Caco-2 (cell line): ENCODE measurements at regions not wholly inside any gene's neighbourhood (a gene's known extent, or its start where the extent isn't known, plus 50 kb on each side); places are given as distances from the start of the nearest gene placed in this dataset.

Experiments used
- BruUV-seq: library from RNA; stranded (reverse); fragments of 400-500 nt; replicated peaks from 2 replicates; lab custom pipeline; 2021; lab: Mats Ljungman, UMichigan
- CTCF ChIA-PET: fragments of 300-600 bp; sonication (Branson Sonifier 250); formaldehyde crosslinking; loops from one replicate; lab custom pipeline; 2022; ENCODE audit warnings: antibody characterized with exemption; lab: Charles Lee
- POLR2A ChIA-PET: fragments of 300-600 bp; sonication (Branson Sonifier 250); formaldehyde crosslinking; loops from one replicate; lab custom pipeline; 2022; ENCODE audit warnings: antibody characterized with exemption; lab: Charles Lee
- DNase-seq, 2 experiments: peaks; one replicate each; pipeline versions ENCODE4 v3.0.0 to v3.0.0-alpha.2; 2020 to 2022
- H3K27me3 ChIP-seq: replicated peaks from 2 replicates; pipeline ENCODE4 v1.6.0; 2011; ENCODE audit warnings: low read length; ENCODE audit not compliant: control insufficient read depth, insufficient read depth
- H3K36me3 ChIP-seq: 2 replicates; pipeline ENCODE4 v1.5.1; 2011; ENCODE audit warnings: low read length; ENCODE audit not compliant: control insufficient read depth, insufficient read depth
- H3K4me1 ChIP-seq: fragments of 250-450 bp; sonication (Bioruptor Pico); 2 replicates; pipeline ENCODE4 v1.5.1; 2020; ENCODE audit warnings: mild to moderate bottlenecking
- H3K4me3 ChIP-seq: 2 replicates; pipeline ENCODE4 v1.5.1; 2011; ENCODE audit warnings: low read depth, mild to moderate bottlenecking, control low read depth, low read length
- H3K9me3 ChIP-seq: fragments of 250-450 bp; sonication (Bioruptor Pico); 2 replicates; pipeline ENCODE4 v1.5.1; 2020; ENCODE audit warnings: mild to moderate bottlenecking, moderate library complexity
- H3K27ac Mint-ChIP-seq: one replicate; pipeline ENCODE4 v1.8.0; 2022; ENCODE audit warnings: mixed read lengths; ENCODE audit not compliant: unreplicated experiment
- H3K27me3 Mint-ChIP-seq: one replicate; pipeline ENCODE4 v1.8.0; 2022; ENCODE audit warnings: mixed read lengths; ENCODE audit not compliant: insufficient read depth, unreplicated experiment
- H3K36me3 Mint-ChIP-seq: one replicate; pipeline ENCODE4 v1.8.0; 2022; ENCODE audit warnings: mild to moderate bottlenecking, mixed read lengths; ENCODE audit not compliant: insufficient read depth, unreplicated experiment
- H3K4me1 Mint-ChIP-seq: one replicate; pipeline ENCODE4 v1.8.0; 2022; ENCODE audit warnings: low read depth, mixed read lengths; ENCODE audit not compliant: unreplicated experiment
- H3K4me3 Mint-ChIP-seq: one replicate; pipeline ENCODE4 v1.8.0; 2022; ENCODE audit warnings: mild to moderate bottlenecking, moderate library complexity, mixed read lengths; ENCODE audit not compliant: unreplicated experiment
- H3K9me3 Mint-ChIP-seq: one replicate; pipeline ENCODE4 v1.8.0; 2022; ENCODE audit warnings: mixed read lengths; ENCODE audit not compliant: unreplicated experiment
- CTCF ChIP-seq, 2 experiments: fragments of 200-600 bp in 1 of 2; IDR thresholded peaks; 1 replicate in 1 of 2; 2 replicates in 1 of 2; pipeline versions ENCODE4 v1.5.1 to v1.8.0; 2011 to 2022; ENCODE audit warnings: antibody characterized with exemption in 1 of 2, control low read depth in 1 of 2, inconsistent platforms in 1 of 2, low read depth in 1 of 2, low read length in 1 of 2, mild to moderate bottlenecking in 1 of 2, moderate library complexity in 1 of 2; ENCODE audit not compliant: insufficient read depth in 1 of 2, severe bottlenecking in 1 of 2, unreplicated experiment in 1 of 2
- intact Hi-C: fragments of 100-400 bp; cut with micrococcal nuclease; formaldehyde crosslinking; loops from one replicate; pipeline ENCODE4 v1.10.0; 2022; ENCODE audit not compliant: unreplicated experiment

DNA sequence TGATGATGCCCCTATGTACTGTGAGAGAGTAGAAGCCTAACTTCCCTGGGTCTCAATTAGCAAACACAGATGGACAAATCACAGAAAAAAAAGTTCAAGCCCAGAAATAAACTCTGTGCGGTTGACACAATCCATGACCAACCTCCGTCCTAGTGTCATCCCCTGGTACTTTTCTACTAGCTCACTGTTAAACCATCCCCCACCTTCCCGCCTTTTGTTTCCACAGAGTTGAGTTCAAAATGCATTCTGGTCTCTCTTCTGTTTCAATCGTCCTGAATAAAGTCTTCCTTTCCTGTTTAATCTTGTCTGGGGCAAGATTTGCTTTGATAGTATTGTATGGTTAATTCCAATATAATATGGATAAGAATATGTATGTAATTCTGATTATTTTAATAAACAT, 199.9 kb downstream of the SLC6A15 start:
- CTCF ChIA-PET, result no interaction called here
- Mint-ChIP-seq H3K27me3 (no peaks in the 10 kb centered on the region), H3K9me3 (no peaks in the 10 kb centered on the region), H3K4me1 (no peaks in the 10 kb centered on the region), H3K36me3 (no peaks in the 10 kb centered on the region), H3K4me3 (no peak overlapping the region), H3K27ac (no peak overlapping the region)
- no peaks in the 10 kb centered on the region for H3K9me3 ChIP-seq
- no peak for TF ChIP-seq CTCF (IDR thresholded peaks at IDR 0.05; ENCODE audit: insufficient read depth in 1 of 2, low read depth in 1 of 2, low read length in 1 of 2, severe bottlenecking in 1 of 2, unreplicated experiment in 1 of 2)
- no peaks in the 10 kb centered on the region for H3K4me1 ChIP-seq
- POLR2A ChIA-PET, result no interaction called here
- H3K4me3 ChIP-seq, result no peak overlapping the region
- no peak for DNase-seq
- no peaks in the 10 kb centered on the region for H3K36me3 ChIP-seq
- intact Hi-C loops, result no loop called here
- H3K27me3 ChIP-seq, result no peaks in the 10 kb centered on the region
- BruUV-seq, result no TSS peak

- TF ChIP-seq CTCF (IDR thresholded peaks at IDR 0.05; ENCODE audit: insufficient read depth in 1 of 2, low read depth in 1 of 2, low read length in 1 of 2, severe bottlenecking in 1 of 2, unreplicated experiment in 1 of 2), result no peak
- Histone ChIP-seq H3K4me3 (no peak overlapping the region), H3K27me3 (no peaks in the 10 kb centered on the region), H3K36me3 (no peaks in the 10 kb centered on the region), H3K4me1 (no peaks in the 10 kb centered on the region), H3K9me3 (no peaks in the 10 kb centered on the region)
- H3K27ac Mint-ChIP-seq, result no peak overlapping the region
- no peaks in the 10 kb centered on the region for H3K4me1 Mint-ChIP-seq
- no peak overlapping the region for H3K4me3 Mint-ChIP-seq
- intact Hi-C loops, result no loop called here
- H3K27me3 Mint-ChIP-seq, result no peaks in the 10 kb centered on the region
- CTCF ChIA-PET, result no interaction called here
- no peaks in the 10 kb centered on the region for H3K9me3 Mint-ChIP-seq
- POLR2A ChIA-PET, result no interaction called here
- no peaks in the 10 kb centered on the region for H3K36me3 Mint-ChIP-seq
- DNase-seq, result no peak
- BruUV-seq, result no TSS peak
Observed at GRCh38 chr12:84706374-84706773, 206.2 kb downstream of the SLC6A15 start.

GRCh38 chr12:84704856-84705255, 207.7 kb downstream of the SLC6A15 start:
- H3K27me3 ChIP-seq, result no peaks in the 10 kb centered on the region
- Mint-ChIP-seq H3K36me3 (no peaks in the 10 kb centered on the region), H3K27ac (no peak overlapping the region), H3K27me3 (no peaks in the 10 kb centered on the region), H3K9me3 (no peaks in the 10 kb centered on the region), H3K4me3 (no peak overlapping the region), H3K4me1 (no peaks in the 10 kb centered on the region)
- H3K4me3 ChIP-seq, result no peak overlapping the region
- intact Hi-C loops, result no loop called here
- H3K36me3 ChIP-seq, result no peaks in the 10 kb centered on the region
- ChIA-PET POLR2A (no interaction called here), CTCF (no interaction called here)
- no peak for DNase-seq
- no peaks in the 10 kb centered on the region for H3K9me3 ChIP-seq
- TF ChIP-seq CTCF (IDR thresholded peaks at IDR 0.05; ENCODE audit: insufficient read depth in 1 of 2, low read depth in 1 of 2, low read length in 1 of 2, severe bottlenecking in 1 of 2, unreplicated experiment in 1 of 2), result no peak
- no TSS peak for BruUV-seq
- H3K4me1 ChIP-seq, result no peaks in the 10 kb centered on the region
